Neural cell (in vitro differentiated cells): ENCODE measurements at regions not wholly inside any gene's neighbourhood (a gene's known extent, or its start where the extent isn't known, plus 50 kb on each side); places are given as distances from the start of the nearest gene placed in this dataset.

Source experiments
- CTCF ChIP-seq: fragments of 450-650 bp; IDR thresholded peaks from 2 replicates; pipeline ENCODE4 v1.5.1; 2014; ENCODE audit warnings: antibody characterized with exemption, mild to moderate bottlenecking, moderate library complexity; ENCODE audit not compliant: poor library complexity, severe bottlenecking
- EP300 ChIP-seq: fragments of 450-650 bp; conservative IDR thresholded peaks from 2 replicates; pipeline ENCODE4 v1.6.1; 2014; ENCODE audit warnings: antibody characterized with exemption, mild to moderate bottlenecking, moderate library complexity; ENCODE audit not compliant: poor library complexity, severe bottlenecking
- EZH2 ChIP-seq: fragments of 200-600, 300-800 bp; shearing (Covaris generic), sonication (generic); IDR thresholded peaks from 2 replicates; pipeline ENCODE4 v1.6.1; 2014; ENCODE audit warnings: antibody characterized with exemption, low read length, borderline replicate concordance, mild to moderate bottlenecking; ENCODE audit not compliant: insufficient read depth, poor library complexity, severe bottlenecking
- POLR2AphosphoS5 ChIP-seq: IDR thresholded peaks from 2 replicates; pipeline ENCODE4 v1.6.1; 2012

- TF ChIP-seq CTCF (no peak), EP300 (no peak), EZH2 (no peak), POLR2AphosphoS5 (no peak)
Observed at GRCh38 chr3:22612927-22613326, 590.2 kb upstream of the UBE2E2 start.
